H1 (cell line): ENCODE measurements at regions not wholly inside any gene's neighbourhood (a gene's known extent, or its start where the extent isn't known, plus 50 kb on each side); places are given as distances from the start of the nearest gene placed in this dataset.

ENCODE experiments used
- CTCF ChIA-PET: fragments of 300-600 bp; sonication (Branson Sonifier 250); formaldehyde crosslinking; loops from one replicate; lab custom pipeline; 2021; ENCODE audit not compliant: partially characterized antibody; lab: Charles Lee
- POLR2A ChIA-PET: fragments of 300-600 bp; sonication (Branson Sonifier 250); formaldehyde crosslinking; loops from one replicate; lab custom pipeline; 2021; ENCODE audit warnings: inconsistent platforms; ENCODE audit not compliant: partially characterized antibody; lab: Charles Lee
- DNase-seq, 2 experiments: peaks; one replicate each; pipeline versions ENCODE4 v3.0.0 to v3.0.0-alpha.2; 2010 to 2022; ENCODE audit warnings: low spot score in 2 of 2, low read depth in 1 of 2, mixed read lengths in 1 of 2
- FAIRE-seq: peaks from 2 replicates; lab custom pipeline; 2011; peaks lifted over from hg19 to GRCh38; lab: Jason Lieb, UNC
- H2AFZ ChIP-seq: 2 replicates; pipeline ENCODE4 v1.8.1; 2012; ENCODE audit warnings: low read length, inconsistent platforms
- H2AK5ac ChIP-seq: 2 replicates; pipeline ENCODE4 v1.6.1; 2013; ENCODE audit warnings: low read depth, low read length
- H2BK120ac ChIP-seq: replicated peaks from 2 replicates; pipeline ENCODE3; 2013; ENCODE audit warnings: low read depth, low read length, inconsistent platforms
- H2BK12ac ChIP-seq: 2 replicates; pipeline ENCODE4 v1.6.1; 2013; ENCODE audit warnings: low read depth, low read length
- H2BK15ac ChIP-seq: 2 replicates; pipeline ENCODE4 v1.6.1; 2013; ENCODE audit warnings: low read length
- H2BK20ac ChIP-seq: 2 replicates; pipeline ENCODE4 v1.6.1; 2013; ENCODE audit warnings: low read length
- H2BK5ac ChIP-seq: 2 replicates; pipeline ENCODE4 v1.6.1; 2013; ENCODE audit warnings: low read depth, low read length
- H3K14ac ChIP-seq: 2 replicates; pipeline ENCODE4 v1.6.1; 2013; ENCODE audit warnings: inconsistent platforms; ENCODE audit not compliant: insufficient read length
- H3K18ac ChIP-seq: 2 replicates; pipeline ENCODE4 v1.6.1; 2013; ENCODE audit warnings: low read length; ENCODE audit errors: extremely low read depth
- H3K23ac ChIP-seq: 2 replicates; pipeline ENCODE4 v1.6.1; 2013; ENCODE audit warnings: inconsistent platforms; ENCODE audit not compliant: insufficient read length
- H3K23me2 ChIP-seq: 2 replicates; pipeline ENCODE4 v1.6.1; 2013; ENCODE audit warnings: low read depth, low read length
- H3K27ac ChIP-seq: 2 replicates; pipeline ENCODE4 v1.6.1; 2011; ENCODE audit warnings: low read depth, low read length, inconsistent platforms
- H3K27me3 ChIP-seq, 4 experiments: replicated peaks in 1 of 4; 1 replicate in 1 of 4; 2 replicates in 3 of 4; pipeline versions ENCODE4 v1.6.1 to v1.8.1; 2011 to 2013; ENCODE audit warnings: low read length in 3 of 4, mild to moderate bottlenecking in 3 of 4, inconsistent platforms in 2 of 4, mixed read lengths in 2 of 4, moderate library complexity in 1 of 4; ENCODE audit not compliant: control insufficient read depth in 3 of 4, insufficient read depth in 3 of 4; ENCODE audit errors: extremely low read depth in 1 of 4
- H3K36me3 ChIP-seq, 4 experiments: 2 replicates each; pipeline versions ENCODE4 v1.6.1 to v1.8.1; 2011 to 2013; ENCODE audit warnings: mild to moderate bottlenecking in 4 of 4, low read length in 3 of 4, moderate library complexity in 2 of 4, control low read depth in 1 of 4, inconsistent platforms in 1 of 4; ENCODE audit not compliant: insufficient read depth in 4 of 4, control insufficient read depth in 2 of 4
- H3K4ac ChIP-seq: replicated peaks from 2 replicates; pipeline ENCODE3; 2013; ENCODE audit warnings: low read length, low read depth, mixed read lengths, inconsistent platforms; ENCODE audit not compliant: insufficient read length
- H3K4me1 ChIP-seq, 4 experiments: replicated peaks in 1 of 4; 1 replicate in 1 of 4; 2 replicates in 3 of 4; pipeline versions ENCODE4 v1.6.1 to v1.8.1; 2011 to 2013; ENCODE audit warnings: low read length in 3 of 4, inconsistent platforms in 2 of 4, mixed read lengths in 1 of 4; ENCODE audit not compliant: insufficient read depth in 4 of 4, control insufficient read depth in 3 of 4
- H3K4me2 ChIP-seq, 2 experiments: 2 replicates each; pipeline versions ENCODE4 v1.6.1 to v1.8.1; 2011 to 2013; ENCODE audit warnings: low read depth in 2 of 2, low read length in 2 of 2, control low read depth in 1 of 2, inconsistent platforms in 1 of 2, mild to moderate bottlenecking in 1 of 2; ENCODE audit not compliant: insufficient read depth in 1 of 2
- H3K4me3 ChIP-seq, 4 experiments: fragments of 200-600, 300-600 bp in 1 of 4; sonication (generic), shearing (Covaris generic), sonication (Bioruptor Twin) in 1 of 4; 2 replicates each; pipeline versions ENCODE4 v1.5.1 to v1.8.1; 2011 to 2016; ENCODE audit warnings: low read length in 4 of 4, low read depth in 3 of 4, control low read depth in 2 of 4, inconsistent platforms in 2 of 4, mild to moderate bottlenecking in 2 of 4, mixed read lengths in 1 of 4, moderate library complexity in 1 of 4; ENCODE audit not compliant: insufficient read depth in 2 of 4; ENCODE audit errors: extremely low read depth in 1 of 4
- H3K56ac ChIP-seq: replicated peaks from 2 replicates; pipeline ENCODE3; 2013; ENCODE audit warnings: low read depth, mild to moderate bottlenecking, mixed read lengths, low read length, inconsistent platforms; ENCODE audit not compliant: insufficient read length
- H3K79me1 ChIP-seq: 2 replicates; pipeline ENCODE4 v1.6.1; 2013; ENCODE audit warnings: low read depth, low read length, control low read depth
- H3K79me2 ChIP-seq, 2 experiments: 2 replicates each; pipeline versions ENCODE4 v1.6.1 to v1.8.1; 2012 to 2013; ENCODE audit warnings: low read length in 2 of 2, mild to moderate bottlenecking in 2 of 2, inconsistent platforms in 1 of 2; ENCODE audit not compliant: insufficient read depth in 2 of 2, control insufficient read depth in 1 of 2
- H3K9ac ChIP-seq, 4 experiments: replicated peaks in 1 of 4; 1 replicate in 1 of 4; 2 replicates in 3 of 4; pipeline versions ENCODE4 v1.6.1 to v1.8.1; 2011 to 2013; ENCODE audit warnings: low read depth in 3 of 4, low read length in 3 of 4, control low read depth in 2 of 4, mild to moderate bottlenecking in 2 of 4, moderate library complexity in 2 of 4, inconsistent platforms in 1 of 4; ENCODE audit errors: extremely low read depth in 1 of 4
- H3K9me3 ChIP-seq, 2 experiments: 2 replicates each; pipeline versions ENCODE4 v1.6.1 to v1.8.1; 2012 to 2013; ENCODE audit warnings: mild to moderate bottlenecking in 2 of 2, moderate library complexity in 2 of 2, control low read depth in 1 of 2, inconsistent platforms in 1 of 2, low read depth in 1 of 2, low read length in 1 of 2, mixed read lengths in 1 of 2; ENCODE audit not compliant: insufficient read depth in 2 of 2
- H4K20me1 ChIP-seq, 2 experiments: replicated peaks in 1 of 2; 2 replicates each; pipeline versions ENCODE3 to v1.8.1; 2011 to 2013; ENCODE audit warnings: inconsistent platforms in 2 of 2, low read length in 2 of 2, mild to moderate bottlenecking in 1 of 2; ENCODE audit not compliant: insufficient read depth in 2 of 2, control insufficient read depth in 1 of 2
- H4K5ac ChIP-seq: 2 replicates; pipeline ENCODE4 v1.6.1; 2013; ENCODE audit warnings: low read length, low read depth, mixed read lengths, inconsistent platforms; ENCODE audit not compliant: insufficient read length
- H4K8ac ChIP-seq: 2 replicates; pipeline ENCODE4 v1.8.0; 2013; ENCODE audit warnings: mild to moderate bottlenecking, moderate library complexity, low read length, inconsistent platforms; ENCODE audit not compliant: insufficient read depth; ENCODE audit errors: extremely low read depth
- H4K91ac ChIP-seq: replicated peaks from 2 replicates; pipeline ENCODE3; 2013; ENCODE audit warnings: low read length, mixed read lengths, inconsistent platforms; ENCODE audit not compliant: insufficient read length
- PHF8 ChIP-seq: fragments of 200-600 bp; sonication (generic); conservative IDR thresholded peaks from 2 replicates; pipeline ENCODE4 v1.7.1; 2012; ENCODE audit warnings: low read depth, mild to moderate bottlenecking, inconsistent platforms, low read length, moderate library complexity
- SIN3A ChIP-seq, 2 experiments: IDR thresholded peaks in 1 of 2; conservative IDR thresholded peaks in 1 of 2; 2 replicates each; pipeline ENCODE4 v1.6.1; 2011 to 2012; ENCODE audit warnings: low read length in 2 of 2, improper control_type of control experiment in 1 of 2, low read depth in 1 of 2, mild to moderate bottlenecking in 1 of 2
- WGBS, 2 experiments: shearing (Covaris generic) in 1 of 2; methylation state at CpG; one replicate each; pipeline versions ENCODE4 v1.1.6 to v1.1.7; 2013 to 2015; ENCODE audit warnings: low lambda C conversion rate in 2 of 2, mixed read lengths in 2 of 2, inconsistent platforms in 1 of 2, low coverage in 1 of 2, missing lambda C conversion rate in 1 of 2; ENCODE audit not compliant: insufficient replicate concordance in 2 of 2, insufficient coverage in 1 of 2, insufficient read length in 1 of 2; ENCODE audit errors: extremely low coverage in 1 of 2, missing lambda C conversion rate in 1 of 2; 5-methylcytosine and 5-hydroxymethylcytosine counted together

DNA sequence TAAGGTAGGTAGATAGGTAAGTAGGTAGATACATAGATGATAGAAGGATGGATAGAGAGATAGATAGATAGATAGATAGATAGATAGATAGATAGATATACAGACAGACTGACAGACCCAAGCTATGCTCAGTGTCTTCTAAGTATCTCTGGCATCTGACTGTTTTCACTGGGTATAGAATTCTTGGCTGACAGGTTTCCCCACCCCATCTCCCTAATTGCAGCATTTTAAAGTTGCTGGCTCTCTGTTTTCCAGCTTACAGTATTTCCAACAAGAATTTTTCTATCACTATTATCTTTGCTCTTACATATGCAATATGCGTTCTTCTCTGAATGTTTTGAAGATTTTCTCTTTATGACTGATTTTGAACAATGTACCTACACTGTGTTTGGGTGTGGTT is 328.7 kb downstream of the TCERG1L start:
- TF ChIP-seq SIN3A (conservative IDR thresholded peaks at IDR 0.05 in 1 of 2, IDR thresholded peaks at IDR 0.05 in 1 of 2; ENCODE audit: low read depth in 1 of 2, low read length in 2 of 2): no peak
- no peak for TF ChIP-seq PHF8
- Histone ChIP-seq H4K91ac (no peak overlapping the region), H2AK5ac (no peak overlapping the region), H3K79me2 (no peaks in the 10 kb centered on the region), H3K4ac (no peak overlapping the region), H3K27me3 (no peaks in the 10 kb centered on the region), H2BK12ac (no peak overlapping the region), H3K18ac (no peak overlapping the region), H2BK120ac (no peak overlapping the region), H3K23ac (no peak overlapping the region), H4K8ac (no peak overlapping the region), H3K4me2 (no peak overlapping the region), H3K36me3 (no peaks in the 10 kb centered on the region), H3K9me3 (peaks cover 4 to 8% of the 10 kb centered on the region in 2 experiments; a peak in 2 of 4 replicates), H3K56ac (no peak overlapping the region), H2AFZ (no peak overlapping the region), H3K4me1 (no peaks in the 10 kb centered on the region), H3K27ac (no peak overlapping the region), H3K9ac (no peak overlapping the region), H3K14ac (no peak overlapping the region), H4K20me1 (no peaks in the 10 kb centered on the region), H2BK20ac (no peak overlapping the region), H3K79me1 (no peaks in the 10 kb centered on the region; the same call in 1 of the 2 replicates), H2BK5ac (no peak overlapping the region), H3K4me3 (no peak overlapping the region), H3K23me2 (no peaks in the 10 kb centered on the region; the same call in 1 of the 2 replicates), H2BK15ac (no peak overlapping the region), H4K5ac (no peak overlapping the region)
- FAIRE-seq (no peak), DNase-seq (no peak)
- WGBS, 2 experiments: 64% methylated on average over 1 of the region's 1 CpG; no CpG with 5 or more reads in 1 of the 2 experiments
- ChIA-PET POLR2A (no interaction called here), CTCF (interaction anchor here (1.1 to 2.7 kb wide), 2 partner anchors 10 to 102 kb away, joined by 3 to 8 read pairs; no protein-coding TSS in a partner anchor)
